ENCODE measurements at regions not wholly inside any gene's neighbourhood (a gene's known extent, or its start where the extent isn't known, plus 50 kb on each side); places are given as distances from the start of the nearest gene placed in this dataset.

DNA sequence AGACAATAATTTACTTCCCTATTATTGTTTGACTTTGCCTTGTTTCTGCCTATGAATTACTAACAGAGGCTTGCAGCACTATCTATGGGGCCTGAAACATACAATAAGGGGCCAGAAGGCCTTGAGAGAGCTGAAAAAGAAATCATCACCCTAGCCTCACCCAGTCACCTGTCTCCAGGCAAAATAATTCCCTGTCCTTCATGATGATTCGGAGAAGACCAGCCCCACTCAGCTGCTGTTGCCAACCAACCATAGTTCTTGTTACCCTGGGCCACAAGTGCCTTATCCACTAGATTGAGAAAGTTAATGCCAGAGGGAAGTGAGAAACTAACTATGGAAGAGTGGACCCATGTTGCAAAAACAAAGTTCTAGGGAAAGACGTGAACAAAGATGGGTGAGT lies 97.1 kb downstream of the ARF6 start:
- no peaks in the 10 kb centered on the region for H3K79me2 ChIP-seq (replicated peaks; ENCODE audit: insufficient read depth)
- H3K27me3 Mint-ChIP-seq (ENCODE audit: insufficient read depth, low read depth, poor library complexity) = no peaks in the 10 kb centered on the region
- no peaks in the 10 kb centered on the region for H3F3A ChIP-seq (replicated peaks; ENCODE audit: low read depth)
- H3K4me3 ChIP-seq = no peak overlapping the region
- H3K4me3 Mint-ChIP-seq = no peak overlapping the region
- no peak overlapping the region for H3K27ac Mint-ChIP-seq
- H4K20me1 ChIP-seq (replicated peaks; ENCODE audit: insufficient read depth) = no peaks in the 10 kb centered on the region
- no peak for ATAC-seq
- no peaks in the 10 kb centered on the region for H3K9me2 ChIP-seq (ENCODE audit: insufficient read depth)
- no peak overlapping the region for H2AFZ ChIP-seq
- H3K4me2 ChIP-seq = no peak overlapping the region
- H3K4me1 ChIP-seq (ENCODE audit: insufficient read depth) = peaks cover 7% of the 10 kb centered on the region; the same call in 1 of the 2 replicates
- no peaks in the 10 kb centered on the region for H3K36me3 ChIP-seq (ENCODE audit: insufficient read depth)
- H3K9me3 Mint-ChIP-seq = no peaks in the 10 kb centered on the region
- TF ChIP-seq EZH2phosphoT487 (IDR thresholded peaks at IDR 0.05; ENCODE audit: unreplicated experiment) (no peak), EZH2 (IDR thresholded peaks at IDR 0.05; ENCODE audit: low read depth, unreplicated experiment) (no peak), STAT1 (IDR thresholded peaks at IDR 0.05; ENCODE audit: unreplicated experiment) (no peak), CREB1 (CRISPR knock-in tag; IDR thresholded peaks at IDR 0.05; ENCODE audit: low read depth) (no peak), ZNF114 (CRISPR knock-in tag; IDR thresholded peaks at IDR 0.05) (no peak), ZNF331 (CRISPR knock-in tag; IDR thresholded peaks at IDR 0.05; ENCODE audit: low read depth) (no peak), POLR2AphosphoS5 (IDR thresholded peaks at IDR 0.05; ENCODE audit: low read depth) (no peak), JUNB (IDR thresholded peaks at IDR 0.05; ENCODE audit: unreplicated experiment) (no peak), NANOG (IDR thresholded peaks at IDR 0.05; ENCODE audit: borderline replicate concordance) (no peak)
- TF ChIP-seq, protein P1, sequence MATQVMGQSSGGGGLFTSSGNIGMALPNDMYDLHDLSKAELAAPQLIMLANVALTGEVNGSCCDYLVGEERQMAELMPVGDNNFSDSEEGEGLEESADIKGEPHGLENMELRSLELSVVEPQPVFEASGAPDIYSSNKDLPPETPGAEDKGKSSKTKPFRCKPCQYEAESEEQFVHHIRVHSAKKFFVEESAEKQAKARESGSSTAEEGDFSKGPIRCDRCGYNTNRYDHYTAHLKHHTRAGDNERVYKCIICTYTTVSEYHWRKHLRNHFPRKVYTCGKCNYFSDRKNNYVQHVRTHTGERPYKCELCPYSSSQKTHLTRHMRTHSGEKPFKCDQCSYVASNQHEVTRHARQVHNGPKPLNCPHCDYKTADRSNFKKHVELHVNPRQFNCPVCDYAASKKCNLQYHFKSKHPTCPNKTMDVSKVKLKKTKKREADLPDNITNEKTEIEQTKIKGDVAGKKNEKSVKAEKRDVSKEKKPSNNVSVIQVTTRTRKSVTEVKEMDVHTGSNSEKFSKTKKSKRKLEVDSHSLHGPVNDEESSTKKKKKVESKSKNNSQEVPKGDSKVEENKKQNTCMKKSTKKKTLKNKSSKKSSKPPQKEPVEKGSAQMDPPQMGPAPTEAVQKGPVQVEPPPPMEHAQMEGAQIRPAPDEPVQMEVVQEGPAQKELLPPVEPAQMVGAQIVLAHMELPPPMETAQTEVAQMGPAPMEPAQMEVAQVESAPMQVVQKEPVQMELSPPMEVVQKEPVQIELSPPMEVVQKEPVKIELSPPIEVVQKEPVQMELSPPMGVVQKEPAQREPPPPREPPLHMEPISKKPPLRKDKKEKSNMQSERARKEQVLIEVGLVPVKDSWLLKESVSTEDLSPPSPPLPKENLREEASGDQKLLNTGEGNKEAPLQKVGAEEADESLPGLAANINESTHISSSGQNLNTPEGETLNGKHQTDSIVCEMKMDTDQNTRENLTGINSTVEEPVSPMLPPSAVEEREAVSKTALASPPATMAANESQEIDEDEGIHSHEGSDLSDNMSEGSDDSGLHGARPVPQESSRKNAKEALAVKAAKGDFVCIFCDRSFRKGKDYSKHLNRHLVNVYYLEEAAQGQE (IDR thresholded peaks at IDR 0.05; ENCODE audit: unreplicated experiment) = no peak
- TF ChIP-seq, protein P2, sequence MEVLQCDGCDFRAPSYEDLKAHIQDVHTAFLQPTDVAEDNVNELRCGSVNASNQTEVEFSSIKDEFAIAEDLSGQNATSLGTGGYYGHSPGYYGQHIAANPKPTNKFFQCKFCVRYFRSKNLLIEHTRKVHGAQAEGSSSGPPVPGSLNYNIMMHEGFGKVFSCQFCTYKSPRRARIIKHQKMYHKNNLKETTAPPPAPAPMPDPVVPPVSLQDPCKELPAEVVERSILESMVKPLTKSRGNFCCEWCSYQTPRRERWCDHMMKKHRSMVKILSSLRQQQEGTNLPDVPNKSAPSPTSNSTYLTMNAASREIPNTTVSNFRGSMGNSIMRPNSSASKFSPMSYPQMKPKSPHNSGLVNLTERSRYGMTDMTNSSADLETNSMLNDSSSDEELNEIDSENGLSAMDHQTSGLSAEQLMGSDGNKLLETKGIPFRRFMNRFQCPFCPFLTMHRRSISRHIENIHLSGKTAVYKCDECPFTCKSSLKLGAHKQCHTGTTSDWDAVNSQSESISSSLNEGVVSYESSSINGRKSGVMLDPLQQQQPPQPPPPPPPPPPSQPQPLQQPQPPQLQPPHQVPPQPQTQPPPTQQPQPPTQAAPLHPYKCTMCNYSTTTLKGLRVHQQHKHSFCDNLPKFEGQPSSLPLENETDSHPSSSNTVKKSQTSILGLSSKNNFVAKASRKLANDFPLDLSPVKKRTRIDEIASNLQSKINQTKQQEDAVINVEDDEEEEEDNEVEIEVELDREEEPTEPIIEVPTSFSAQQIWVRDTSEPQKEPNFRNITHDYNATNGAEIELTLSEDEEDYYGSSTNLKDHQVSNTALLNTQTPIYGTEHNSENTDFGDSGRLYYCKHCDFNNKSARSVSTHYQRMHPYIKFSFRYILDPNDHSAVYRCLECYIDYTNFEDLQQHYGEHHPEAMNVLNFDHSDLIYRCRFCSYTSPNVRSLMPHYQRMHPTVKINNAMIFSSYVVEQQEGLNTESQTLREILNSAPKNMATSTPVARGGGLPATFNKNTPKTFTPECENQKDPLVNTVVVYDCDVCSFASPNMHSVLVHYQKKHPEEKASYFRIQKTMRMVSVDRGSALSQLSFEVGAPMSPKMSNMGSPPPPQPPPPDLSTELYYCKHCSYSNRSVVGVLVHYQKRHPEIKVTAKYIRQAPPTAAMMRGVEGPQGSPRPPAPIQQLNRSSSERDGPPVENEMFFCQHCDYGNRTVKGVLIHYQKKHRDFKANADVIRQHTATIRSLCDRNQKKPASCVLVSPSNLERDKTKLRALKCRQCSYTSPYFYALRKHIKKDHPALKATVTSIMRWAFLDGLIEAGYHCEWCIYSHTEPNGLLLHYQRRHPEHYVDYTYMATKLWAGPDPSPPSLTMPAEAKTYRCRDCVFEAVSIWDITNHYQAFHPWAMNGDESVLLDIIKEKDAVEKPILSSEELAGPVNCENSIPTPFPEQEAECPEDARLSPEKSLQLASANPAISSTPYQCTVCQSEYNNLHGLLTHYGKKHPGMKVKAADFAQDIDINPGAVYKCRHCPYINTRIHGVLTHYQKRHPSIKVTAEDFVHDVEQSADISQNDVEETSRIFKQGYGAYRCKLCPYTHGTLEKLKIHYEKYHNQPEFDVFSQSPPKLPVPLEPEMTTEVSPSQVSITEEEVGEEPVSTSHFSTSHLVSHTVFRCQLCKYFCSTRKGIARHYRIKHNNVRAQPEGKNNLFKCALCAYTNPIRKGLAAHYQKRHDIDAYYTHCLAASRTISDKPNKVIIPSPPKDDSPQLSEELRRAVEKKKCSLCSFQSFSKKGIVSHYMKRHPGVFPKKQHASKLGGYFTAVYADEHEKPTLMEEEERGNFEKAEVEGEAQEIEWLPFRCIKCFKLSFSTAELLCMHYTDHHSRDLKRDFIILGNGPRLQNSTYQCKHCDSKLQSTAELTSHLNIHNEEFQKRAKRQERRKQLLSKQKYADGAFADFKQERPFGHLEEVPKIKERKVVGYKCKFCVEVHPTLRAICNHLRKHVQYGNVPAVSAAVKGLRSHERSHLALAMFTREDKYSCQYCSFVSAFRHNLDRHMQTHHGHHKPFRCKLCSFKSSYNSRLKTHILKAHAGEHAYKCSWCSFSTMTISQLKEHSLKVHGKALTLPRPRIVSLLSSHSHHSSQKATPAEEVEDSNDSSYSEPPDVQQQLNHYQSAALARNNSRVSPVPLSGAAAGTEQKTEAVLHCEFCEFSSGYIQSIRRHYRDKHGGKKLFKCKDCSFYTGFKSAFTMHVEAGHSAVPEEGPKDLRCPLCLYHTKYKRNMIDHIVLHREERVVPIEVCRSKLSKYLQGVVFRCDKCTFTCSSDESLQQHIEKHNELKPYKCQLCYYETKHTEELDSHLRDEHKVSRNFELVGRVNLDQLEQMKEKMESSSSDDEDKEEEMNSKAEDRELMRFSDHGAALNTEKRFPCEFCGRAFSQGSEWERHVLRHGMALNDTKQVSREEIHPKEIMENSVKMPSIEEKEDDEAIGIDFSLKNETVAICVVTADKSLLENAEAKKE (CRISPR knock-in tag; IDR thresholded peaks at IDR 0.05) = no peak
- TF ChIP-seq, protein P3, sequence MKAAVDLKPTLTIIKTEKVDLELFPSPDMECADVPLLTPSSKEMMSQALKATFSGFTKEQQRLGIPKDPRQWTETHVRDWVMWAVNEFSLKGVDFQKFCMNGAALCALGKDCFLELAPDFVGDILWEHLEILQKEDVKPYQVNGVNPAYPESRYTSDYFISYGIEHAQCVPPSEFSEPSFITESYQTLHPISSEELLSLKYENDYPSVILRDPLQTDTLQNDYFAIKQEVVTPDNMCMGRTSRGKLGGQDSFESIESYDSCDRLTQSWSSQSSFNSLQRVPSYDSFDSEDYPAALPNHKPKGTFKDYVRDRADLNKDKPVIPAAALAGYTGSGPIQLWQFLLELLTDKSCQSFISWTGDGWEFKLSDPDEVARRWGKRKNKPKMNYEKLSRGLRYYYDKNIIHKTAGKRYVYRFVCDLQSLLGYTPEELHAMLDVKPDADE (IDR thresholded peaks at IDR 0.05) = no peak
- TF ChIP-seq, protein P4, sequence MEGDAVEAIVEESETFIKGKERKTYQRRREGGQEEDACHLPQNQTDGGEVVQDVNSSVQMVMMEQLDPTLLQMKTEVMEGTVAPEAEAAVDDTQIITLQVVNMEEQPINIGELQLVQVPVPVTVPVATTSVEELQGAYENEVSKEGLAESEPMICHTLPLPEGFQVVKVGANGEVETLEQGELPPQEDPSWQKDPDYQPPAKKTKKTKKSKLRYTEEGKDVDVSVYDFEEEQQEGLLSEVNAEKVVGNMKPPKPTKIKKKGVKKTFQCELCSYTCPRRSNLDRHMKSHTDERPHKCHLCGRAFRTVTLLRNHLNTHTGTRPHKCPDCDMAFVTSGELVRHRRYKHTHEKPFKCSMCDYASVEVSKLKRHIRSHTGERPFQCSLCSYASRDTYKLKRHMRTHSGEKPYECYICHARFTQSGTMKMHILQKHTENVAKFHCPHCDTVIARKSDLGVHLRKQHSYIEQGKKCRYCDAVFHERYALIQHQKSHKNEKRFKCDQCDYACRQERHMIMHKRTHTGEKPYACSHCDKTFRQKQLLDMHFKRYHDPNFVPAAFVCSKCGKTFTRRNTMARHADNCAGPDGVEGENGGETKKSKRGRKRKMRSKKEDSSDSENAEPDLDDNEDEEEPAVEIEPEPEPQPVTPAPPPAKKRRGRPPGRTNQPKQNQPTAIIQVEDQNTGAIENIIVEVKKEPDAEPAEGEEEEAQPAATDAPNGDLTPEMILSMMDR (conservative IDR thresholded peaks at IDR 0.05; ENCODE audit: low read depth in 2 of 2) = no peak
- H3K27me3 ChIP-seq (ENCODE audit: insufficient read depth) = no peaks in the 10 kb centered on the region
- peaks cover 6% of the 10 kb centered on the region; the same call in 2 of the 3 replicates for H3K4me1 Mint-ChIP-seq
- H3K36me3 Mint-ChIP-seq (ENCODE audit: low read depth) = no peaks in the 10 kb centered on the region
- no peak for DNase-seq (ENCODE audit: low spot score)
- no peak overlapping the region for H3K27ac ChIP-seq (ENCODE audit: low read depth)

All from GM23338 (cell line).